ENCODE measurements at regions not wholly inside any gene's neighbourhood (a gene's known extent, or its start where the extent isn't known, plus 50 kb on each side); places are given as distances from the start of the nearest gene placed in this dataset.

DNA sequence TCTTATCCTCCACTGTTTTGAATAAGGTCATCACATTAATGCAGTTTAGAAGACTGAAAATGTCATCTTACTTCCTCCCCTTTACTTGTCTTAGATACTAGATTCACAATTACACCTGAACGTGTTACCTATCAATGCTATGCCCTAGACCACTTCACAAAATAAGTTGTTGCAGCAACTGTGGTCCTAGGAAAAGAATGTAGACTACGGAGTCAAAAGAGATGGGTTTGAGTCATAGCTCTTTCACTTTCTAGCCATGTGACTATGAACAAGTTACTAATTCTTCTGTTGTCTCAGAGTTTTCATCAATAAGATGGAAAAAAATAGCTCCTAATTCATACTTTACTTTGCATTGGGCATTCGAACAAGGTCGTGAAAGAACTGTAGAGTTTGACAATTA is 164.3 kb upstream of the PREP start:
- H3K4me3 Mint-ChIP-seq (ENCODE audit: low read depth) = no peak overlapping the region
- peaks cover 54% of the 10 kb centered on the region for H3K27me3 Mint-ChIP-seq

DNA sequence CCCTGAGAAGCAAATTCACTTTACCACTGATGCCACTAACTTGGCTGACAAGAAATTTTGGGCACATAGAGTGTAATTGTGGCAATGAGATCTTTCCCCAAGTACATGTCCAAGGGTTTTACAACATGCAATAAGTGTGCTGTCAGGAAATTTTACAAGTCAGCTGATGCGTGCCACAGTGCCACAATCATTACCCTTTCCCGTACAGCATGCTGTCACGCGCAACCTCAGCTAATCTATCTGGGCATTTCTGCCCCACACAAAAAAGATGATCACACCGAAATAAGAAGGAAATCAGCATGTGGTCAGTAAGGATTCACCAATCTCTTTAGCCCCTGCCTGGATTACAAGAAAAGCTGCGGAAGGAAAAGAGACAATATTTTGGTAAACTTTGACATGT is 163.6 kb upstream of the PREP start:
- no peak overlapping the region for H3K4me3 Mint-ChIP-seq (ENCODE audit: low read depth)
- no peak overlapping the region for H3K27ac Mint-ChIP-seq
- H3K36me3 Mint-ChIP-seq (ENCODE audit: insufficient read depth) = no peaks in the 10 kb centered on the region

More for the DNA sequence above, 164.3 kb upstream of the PREP start:
- TF ChIP-seq, protein P1, sequence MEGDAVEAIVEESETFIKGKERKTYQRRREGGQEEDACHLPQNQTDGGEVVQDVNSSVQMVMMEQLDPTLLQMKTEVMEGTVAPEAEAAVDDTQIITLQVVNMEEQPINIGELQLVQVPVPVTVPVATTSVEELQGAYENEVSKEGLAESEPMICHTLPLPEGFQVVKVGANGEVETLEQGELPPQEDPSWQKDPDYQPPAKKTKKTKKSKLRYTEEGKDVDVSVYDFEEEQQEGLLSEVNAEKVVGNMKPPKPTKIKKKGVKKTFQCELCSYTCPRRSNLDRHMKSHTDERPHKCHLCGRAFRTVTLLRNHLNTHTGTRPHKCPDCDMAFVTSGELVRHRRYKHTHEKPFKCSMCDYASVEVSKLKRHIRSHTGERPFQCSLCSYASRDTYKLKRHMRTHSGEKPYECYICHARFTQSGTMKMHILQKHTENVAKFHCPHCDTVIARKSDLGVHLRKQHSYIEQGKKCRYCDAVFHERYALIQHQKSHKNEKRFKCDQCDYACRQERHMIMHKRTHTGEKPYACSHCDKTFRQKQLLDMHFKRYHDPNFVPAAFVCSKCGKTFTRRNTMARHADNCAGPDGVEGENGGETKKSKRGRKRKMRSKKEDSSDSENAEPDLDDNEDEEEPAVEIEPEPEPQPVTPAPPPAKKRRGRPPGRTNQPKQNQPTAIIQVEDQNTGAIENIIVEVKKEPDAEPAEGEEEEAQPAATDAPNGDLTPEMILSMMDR (IDR thresholded peaks at IDR 0.05; ENCODE audit: unreplicated experiment) = no peak
- Mint-ChIP-seq H3K36me3 (ENCODE audit: insufficient read depth) (no peaks in the 10 kb centered on the region), H3K9me3 (ENCODE audit: low read depth) (peaks cover 8% of the 10 kb centered on the region), H3K27ac (no peak overlapping the region), H3K4me1 (ENCODE audit: low read depth) (peaks cover 23% of the 10 kb centered on the region)
- no peak for DNase-seq (ENCODE audit: low spot score, unreplicated experiment)

DNA sequence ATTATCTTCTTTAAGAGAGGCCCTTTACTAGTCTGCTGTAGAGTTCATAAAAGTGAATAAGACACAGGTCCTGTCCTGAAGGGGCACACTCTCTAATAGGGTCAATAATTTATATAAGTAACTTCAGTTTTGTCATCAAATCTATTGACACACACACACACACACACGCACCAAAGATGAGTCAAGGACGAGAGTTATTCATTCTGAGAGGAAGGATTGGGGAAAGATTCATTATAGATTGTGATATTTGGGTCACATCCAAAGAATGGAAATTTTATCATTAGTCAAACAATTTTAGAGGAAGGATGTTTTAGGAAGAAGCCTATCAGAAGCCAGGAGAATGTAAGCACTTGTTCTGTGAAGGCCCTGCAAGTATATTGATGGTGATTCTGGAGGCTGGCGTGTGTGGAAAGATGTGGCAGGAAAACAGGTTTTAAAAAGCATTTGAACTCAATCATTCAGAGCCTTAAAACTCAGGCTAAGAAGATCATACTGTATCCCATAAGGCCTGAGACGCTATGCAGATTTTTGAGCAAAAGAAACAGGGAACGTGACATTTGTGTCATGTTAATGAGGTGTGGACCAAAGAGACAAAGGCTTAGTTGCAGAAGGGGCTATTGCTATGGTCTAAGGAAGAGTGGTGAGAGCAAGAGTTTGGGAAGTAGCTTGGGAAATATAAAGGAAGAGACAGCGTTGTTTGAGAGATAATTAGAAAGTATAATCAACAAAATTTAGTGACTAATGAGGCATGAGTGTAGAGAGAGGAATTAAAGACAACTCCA is 161.4 kb upstream of the PREP start:
- no peak for DNase-seq (ENCODE audit: low spot score, unreplicated experiment)
- Mint-ChIP-seq H3K27ac (no peak overlapping the region), H3K27me3 (peaks cover 46% of the 10 kb centered on the region), H3K4me3 (ENCODE audit: low read depth) (no peak overlapping the region), H3K36me3 (ENCODE audit: insufficient read depth) (no peaks in the 10 kb centered on the region), H3K4me1 (ENCODE audit: low read depth) (peaks cover 13% of the 10 kb centered on the region), H3K9me3 (ENCODE audit: low read depth) (peaks cover 8% of the 10 kb centered on the region)
- TF ChIP-seq, protein P1 (IDR thresholded peaks at IDR 0.05; ENCODE audit: unreplicated experiment) = no peak

More for the DNA sequence above, 163.6 kb upstream of the PREP start:
- Mint-ChIP-seq H3K27me3 (peaks cover 48% of the 10 kb centered on the region), H3K9me3 (ENCODE audit: low read depth) (peaks cover 8% of the 10 kb centered on the region), H3K4me1 (ENCODE audit: low read depth) (peaks cover 23% of the 10 kb centered on the region)
- DNase-seq (ENCODE audit: low spot score, unreplicated experiment) = no peak
- TF ChIP-seq, protein P1 (IDR thresholded peaks at IDR 0.05; ENCODE audit: unreplicated experiment) = no peak

DNA sequence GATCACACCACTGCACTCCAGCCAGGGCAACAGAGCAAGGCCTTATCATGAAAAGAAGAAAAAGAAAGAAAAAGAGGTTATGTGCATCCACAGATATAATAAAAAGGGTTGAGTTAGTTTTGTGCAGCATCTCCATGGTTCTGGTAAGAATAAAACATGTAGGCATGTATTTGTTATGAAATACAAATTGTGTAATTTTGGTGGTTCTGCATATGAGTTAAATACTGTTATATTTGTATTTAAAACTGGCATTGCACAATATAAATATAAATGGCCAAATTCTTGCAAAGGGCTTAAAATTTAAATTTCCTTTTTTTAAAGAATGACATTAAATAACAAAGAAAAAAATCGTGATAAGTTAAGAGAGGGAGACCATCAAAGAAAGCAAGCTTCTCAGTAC is 159.1 kb upstream of the PREP start:
- no peak for DNase-seq (ENCODE audit: low spot score, unreplicated experiment)
- Mint-ChIP-seq H3K9me3 (ENCODE audit: low read depth) (peaks cover 8% of the 10 kb centered on the region), H3K27ac (no peak overlapping the region), H3K4me1 (ENCODE audit: low read depth) (no peaks in the 10 kb centered on the region), H3K27me3 (peaks cover 43% of the 10 kb centered on the region), H3K4me3 (ENCODE audit: low read depth) (no peak overlapping the region), H3K36me3 (ENCODE audit: insufficient read depth) (no peaks in the 10 kb centered on the region)
- TF ChIP-seq, protein P1 (IDR thresholded peaks at IDR 0.05; ENCODE audit: unreplicated experiment) = no peak

DNA sequence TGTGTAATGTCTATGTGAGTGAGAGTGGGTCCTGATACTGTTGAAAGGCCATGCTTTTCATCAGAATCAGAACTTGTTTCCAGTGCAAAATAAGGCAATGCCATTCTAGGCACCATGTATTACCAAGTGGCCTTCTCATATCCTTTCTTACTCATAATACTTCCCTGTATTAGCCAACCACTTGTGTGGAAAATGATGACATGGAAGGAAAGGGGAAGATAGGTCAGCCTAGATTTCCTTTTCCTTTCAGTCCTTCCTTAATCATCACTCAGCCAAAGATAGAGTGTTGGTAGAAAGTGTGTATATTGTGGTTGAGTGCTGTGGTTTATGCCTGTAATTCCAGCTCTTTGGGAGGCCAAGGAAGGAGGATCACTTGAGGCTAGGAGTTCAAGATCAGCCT is 158.6 kb upstream of the PREP start:
- TF ChIP-seq, protein P1 (IDR thresholded peaks at IDR 0.05; ENCODE audit: unreplicated experiment) = no peak
- no peak for DNase-seq (ENCODE audit: low spot score, unreplicated experiment)
- Mint-ChIP-seq H3K4me3 (ENCODE audit: low read depth) (no peak overlapping the region), H3K27ac (no peak overlapping the region), H3K27me3 (peaks cover 37% of the 10 kb centered on the region), H3K9me3 (ENCODE audit: low read depth) (peaks cover 9% of the 10 kb centered on the region), H3K4me1 (ENCODE audit: low read depth) (no peaks in the 10 kb centered on the region), H3K36me3 (ENCODE audit: insufficient read depth) (no peaks in the 10 kb centered on the region)
